ENCODE measurements at regions not wholly inside any gene's neighbourhood (a gene's known extent, or its start where the extent isn't known, plus 50 kb on each side); places are given as distances from the start of the nearest gene placed in this dataset.

- DNase-seq, result no peak
Observed at GRCh38 chr11:91946397-91946951, 278.1 kb upstream of the FAT3 start.

- DNase-seq, result no peak
Observed at GRCh38 chr11:91935120-91935519, 289.5 kb upstream of the FAT3 start.

GRCh38 chr11:91932151-91932821 lies 292.3 kb upstream of the FAT3 start:
- no peak for DNase-seq

GRCh38 chr11:91927448-91927847 lies 297.2 kb upstream of the FAT3 start:
- no peak for DNase-seq

DNA sequence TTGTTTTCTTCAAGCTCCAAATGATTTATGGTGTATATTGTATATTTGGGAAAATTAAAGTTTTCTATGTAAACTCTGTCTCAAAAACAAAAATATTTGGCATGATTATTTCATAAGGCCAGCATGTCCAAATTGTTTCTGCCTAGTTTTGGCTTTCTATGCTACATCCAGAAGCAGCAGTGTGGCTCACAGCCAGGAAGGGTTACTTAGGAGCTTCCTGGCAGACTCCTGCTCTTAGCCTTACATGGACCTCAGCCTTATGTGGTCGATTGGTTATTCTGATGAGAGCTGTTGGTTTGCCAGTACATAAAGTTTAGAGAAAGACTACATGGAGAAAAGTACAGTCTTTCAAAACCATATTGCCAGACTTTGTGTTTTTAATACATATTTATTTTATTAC lies 297.7 kb upstream of the FAT3 start:
- DNase-seq, result no peak

DNA sequence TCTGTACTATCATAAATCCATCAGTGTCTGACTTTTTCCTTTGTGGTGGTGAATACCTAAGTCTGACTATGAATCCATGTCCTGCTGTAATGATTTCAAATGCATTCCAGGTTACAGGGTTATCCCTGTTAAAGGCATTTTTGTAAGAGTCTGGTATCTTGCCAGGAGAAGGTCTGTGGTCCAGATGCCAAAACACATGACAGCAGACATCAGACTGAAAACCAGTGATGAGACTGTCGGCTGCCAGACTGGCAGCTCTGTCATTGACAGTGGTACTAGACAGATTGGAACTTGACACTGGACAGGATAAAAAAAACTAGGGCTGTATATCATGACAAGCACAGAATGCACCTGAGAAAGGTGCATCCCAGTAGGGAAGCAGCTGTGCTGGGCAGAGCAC lies 301.8 kb upstream of the FAT3 start:
- DNase-seq, result no peak

DNA sequence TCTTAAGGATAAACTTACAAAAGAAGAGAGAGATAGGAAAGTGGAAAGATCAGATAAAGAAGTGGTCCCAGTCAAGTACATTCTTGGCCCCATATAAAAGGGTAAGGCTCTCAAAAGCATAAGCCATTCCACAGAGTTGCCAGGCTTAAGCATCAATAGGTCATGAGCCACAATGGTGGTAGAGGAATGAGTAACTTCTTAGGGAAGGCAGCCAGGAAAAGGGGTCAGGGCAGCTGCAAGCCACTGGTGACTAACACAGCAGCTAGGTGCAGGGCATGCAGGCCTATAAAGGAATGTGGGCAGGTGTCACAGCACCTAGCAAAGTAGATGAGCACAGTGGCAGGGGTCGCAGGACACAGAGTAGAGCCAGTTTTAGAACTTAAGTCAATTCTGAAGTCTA lies 302.6 kb upstream of the FAT3 start:
- no peak for DNase-seq

DNA sequence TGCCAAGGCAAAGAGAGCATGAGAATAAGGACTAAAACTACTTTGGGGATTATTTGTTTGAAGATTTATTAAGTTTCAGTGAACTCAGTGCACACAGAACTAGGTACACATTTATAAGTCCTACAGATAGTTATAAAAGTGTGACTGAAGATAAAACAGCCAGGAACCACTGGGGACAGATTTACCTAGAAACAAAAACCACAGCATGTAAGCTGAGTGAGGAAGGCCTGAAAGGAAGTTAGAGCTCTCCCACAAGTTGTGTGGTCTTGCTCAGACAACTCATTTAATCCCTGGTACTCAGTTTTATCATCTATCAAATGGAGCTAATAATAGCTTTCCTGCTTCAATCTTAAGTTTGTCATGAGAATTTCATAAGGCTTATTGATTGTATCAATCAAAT lies 311.2 kb upstream of the FAT3 start:
- no peak for DNase-seq

DNA sequence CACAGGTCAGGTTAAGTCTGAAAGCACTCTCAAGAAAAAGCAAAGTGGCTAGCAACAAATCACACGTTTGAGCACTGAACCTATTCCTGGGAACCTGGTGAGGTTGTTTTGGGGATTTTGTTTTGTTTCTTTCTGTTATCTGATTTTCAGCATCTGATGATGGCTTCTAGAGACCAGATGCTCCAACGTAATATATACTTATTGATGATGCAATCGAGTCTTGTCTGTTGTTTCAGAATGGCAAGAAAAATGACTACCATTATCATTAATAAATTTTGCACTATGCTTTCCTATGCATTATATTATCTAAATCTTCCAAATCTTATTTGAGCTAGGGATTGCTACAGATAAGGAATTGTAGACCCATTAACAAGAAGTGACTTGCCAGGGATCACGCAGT lies 312.3 kb upstream of the FAT3 start:
- no peak for DNase-seq

GRCh38 chr11:91906871-91907624 lies 317.6 kb upstream of the FAT3 start:
- no peak for DNase-seq

DNA sequence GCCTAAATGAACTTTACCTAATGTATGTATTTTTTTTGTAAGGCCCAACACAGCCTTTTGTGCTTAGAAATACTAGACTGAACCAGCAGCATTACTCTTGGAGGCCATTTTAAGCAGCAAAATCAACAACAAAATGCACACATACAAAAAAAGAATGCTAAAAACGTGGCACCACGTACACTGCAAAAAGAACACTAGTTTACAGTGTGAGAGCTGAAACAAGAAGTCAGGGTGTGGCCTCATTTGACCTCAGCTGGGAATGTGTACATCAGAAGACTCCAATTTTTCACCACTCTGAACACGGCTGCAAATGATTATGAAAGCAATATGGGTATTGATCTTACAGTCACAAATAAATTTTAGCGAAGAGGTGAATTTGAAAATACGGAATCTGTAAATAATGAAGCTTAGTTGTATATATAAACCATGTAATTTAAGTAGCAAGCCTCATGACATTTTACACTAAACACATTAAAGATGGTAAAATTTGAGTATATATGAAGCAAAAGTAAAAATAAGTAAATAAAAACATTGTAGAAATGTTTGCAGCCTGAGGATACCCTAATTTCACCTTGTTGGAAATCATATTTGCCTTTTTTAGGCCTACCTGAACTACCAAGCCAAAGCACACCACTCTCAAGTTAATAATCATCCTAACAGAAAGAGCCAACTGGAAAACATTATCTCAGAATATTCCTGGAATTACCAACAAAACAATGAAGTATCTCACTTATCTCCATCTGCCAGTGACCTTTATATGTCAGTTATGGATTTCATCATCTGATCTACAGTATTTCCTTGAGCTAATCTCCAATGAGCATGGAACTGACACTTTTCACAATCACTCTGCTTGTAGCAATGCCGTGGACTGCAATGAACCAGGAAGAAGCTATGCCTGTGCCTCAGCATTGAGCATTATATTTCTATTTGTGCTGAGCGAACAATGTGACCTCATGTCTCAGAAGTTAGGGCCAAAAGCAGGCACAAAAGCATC lies 319.5 kb upstream of the FAT3 start:
- no peak for DNase-seq

GRCh38 chr11:91902312-91902711 lies 322.3 kb upstream of the FAT3 start:
- no peak for DNase-seq

- no peak for DNase-seq
Observed at GRCh38 chr11:91880660-91881059, 344.0 kb upstream of the FAT3 start.

- no peak for DNase-seq
Observed at GRCh38 chr11:91876746-91877145, 347.9 kb upstream of the FAT3 start.

- DNase-seq, result no peak
Observed at GRCh38 chr11:91872243-91872642, 352.4 kb upstream of the FAT3 start.

GRCh38 chr11:91871791-91872190 lies 352.8 kb upstream of the FAT3 start:
- DNase-seq, result no peak

- DNase-seq, result no peak
Observed at GRCh38 chr11:91871048-91871447, 353.6 kb upstream of the FAT3 start.

- DNase-seq, result no peak
Observed at GRCh38 chr11:91869686-91870085, 354.9 kb upstream of the FAT3 start.

DNA sequence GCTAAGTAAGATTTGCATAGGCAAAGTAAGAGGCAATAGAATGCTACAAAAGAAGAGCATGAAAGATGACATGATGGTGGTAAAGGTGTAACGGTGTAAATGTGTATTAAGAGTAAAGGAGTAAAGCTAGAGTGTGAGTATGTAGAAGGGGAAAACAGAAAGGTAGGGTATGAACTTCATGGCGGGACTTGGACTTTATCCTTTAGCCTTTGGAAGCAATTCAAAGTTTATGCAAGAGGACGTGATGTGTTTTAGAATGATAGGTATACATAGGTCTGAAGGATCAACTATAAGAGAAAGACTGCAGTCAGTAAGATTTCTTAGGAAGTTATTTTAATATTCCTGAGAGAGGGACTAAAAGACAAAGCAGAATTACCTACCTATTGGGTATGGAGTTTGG lies 358.0 kb upstream of the FAT3 start:
- DNase-seq, result no peak

GRCh38 chr11:91860661-91861060 lies 364.0 kb upstream of the FAT3 start:
- no peak for DNase-seq

GRCh38 chr11:91859666-91860065 lies 365.0 kb upstream of the FAT3 start:
- no peak for DNase-seq

GRCh38 chr11:91857179-91857578 lies 367.4 kb upstream of the FAT3 start:
- no peak for DNase-seq

DNA sequence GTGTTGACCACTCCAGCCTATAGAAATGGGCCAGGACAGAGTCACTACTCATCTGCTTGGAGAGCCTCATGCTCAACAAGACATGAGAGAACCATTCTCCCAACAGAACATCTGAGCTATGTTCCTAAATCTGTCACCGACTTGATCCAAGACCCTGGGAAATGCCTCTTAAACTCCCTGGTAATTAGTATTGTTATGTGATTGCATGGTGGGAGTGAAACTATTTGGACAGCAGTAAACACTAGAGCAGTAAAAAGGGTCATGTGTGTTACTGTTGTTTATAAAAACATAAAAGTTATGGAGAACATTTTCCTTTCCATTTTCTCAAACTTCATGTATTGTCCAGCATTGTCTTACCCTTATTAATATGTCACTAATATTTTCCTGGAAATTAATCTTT lies 369.8 kb upstream of the FAT3 start:
- no peak for DNase-seq
